SU-DHL-6 (cell line): ENCODE measurements at regions not wholly inside any gene's neighbourhood (a gene's known extent, or its start where the extent isn't known, plus 50 kb on each side); places are given as distances from the start of the nearest gene placed in this dataset.

Experiments used
- H2AFZ ChIP-seq: fragments of 200-600 bp; sonication (generic); 2 replicates; pipeline ENCODE4 v1.6.1; 2014; ENCODE audit warnings: low read depth, mild to moderate bottlenecking, moderate library complexity, mixed read lengths, antibody characterized with exemption, low read length; ENCODE audit not compliant: severe bottlenecking
- H3F3A ChIP-seq: fragments of 200-600 bp; shearing (Covaris generic); 2 replicates; pipeline ENCODE4 v1.6.0; 2016; ENCODE audit warnings: antibody characterized with exemption, mild to moderate bottlenecking; ENCODE audit not compliant: insufficient read depth
- H3K27ac ChIP-seq: fragments of 200-600 bp; sonication (generic); 2 replicates; pipeline ENCODE4 v1.5.1; 2016; ENCODE audit warnings: low read depth, mild to moderate bottlenecking, low read length, moderate library complexity, mixed read lengths
- H3K27me3 ChIP-seq: fragments of 200-600 bp; sonication (generic), shearing (Covaris generic); 2 replicates; pipeline ENCODE4 v1.6.0; 2014; ENCODE audit warnings: mild to moderate bottlenecking, low read length
- H3K36me3 ChIP-seq: fragments of 200-600 bp; sonication (generic); 2 replicates; pipeline ENCODE4 v1.6.1; 2014; ENCODE audit warnings: mild to moderate bottlenecking, low read length, mixed read lengths
- H3K4me2 ChIP-seq: fragments of 300-600, 200-600 bp; shearing (Covaris generic), sonication (generic); 2 replicates; pipeline ENCODE4 v1.6.0; 2014; ENCODE audit warnings: low read length, low read depth, mild to moderate bottlenecking; ENCODE audit not compliant: poor library complexity, severe bottlenecking
- H3K4me3 ChIP-seq: fragments of 200-600 bp; sonication (generic); 2 replicates; pipeline ENCODE4 v1.5.1; 2014; ENCODE audit warnings: antibody characterized with exemption, low read length, mild to moderate bottlenecking, mixed read lengths; ENCODE audit not compliant: insufficient read depth, poor library complexity, severe bottlenecking
- H3K79me2 ChIP-seq: fragments of 200-600 bp; sonication (generic); 2 replicates; pipeline ENCODE4 v1.6.1; 2014; ENCODE audit warnings: mild to moderate bottlenecking, low read length, moderate library complexity; ENCODE audit not compliant: insufficient read depth
- H3K9ac ChIP-seq: fragments of 200-600 bp; sonication (generic); 2 replicates; pipeline ENCODE4 v1.7.0; 2014; ENCODE audit warnings: mild to moderate bottlenecking, low read length
- H3K9me2 ChIP-seq: fragments of 200-600 bp; sonication (generic); replicated peaks from 2 replicates; pipeline ENCODE4 v1.6.1; 2014; ENCODE audit warnings: low read length; ENCODE audit not compliant: insufficient read depth
- H3K9me3 ChIP-seq: fragments of 200-600 bp; sonication (generic); 2 replicates; pipeline ENCODE4 v1.6.1; 2014; ENCODE audit warnings: low read length, mixed read lengths; ENCODE audit not compliant: insufficient read depth
- H4K20me1 ChIP-seq: fragments of 200-600 bp; sonication (generic); 2 replicates; pipeline ENCODE4 v1.6.1; 2014; ENCODE audit warnings: low read depth, mild to moderate bottlenecking, antibody characterized with exemption, low read length, moderate library complexity, mixed read lengths
- EZH2phosphoT487 ChIP-seq: fragments of 200-600 bp; sonication (generic), shearing (Covaris generic); conservative IDR thresholded peaks from 2 replicates; pipeline ENCODE4 v1.6.1; 2018; ENCODE audit warnings: mild to moderate bottlenecking, antibody characterized with exemption, low read length, moderate library complexity, mixed read lengths
- TF ChIP-seq, protein P1 (sequence below): fragments of 200-600 bp; sonication (generic); IDR thresholded peaks from one replicate; pipeline ENCODE4 v1.5.1; 2017; ENCODE audit warnings: antibody characterized with exemption, mild to moderate bottlenecking, low read length, moderate library complexity; ENCODE audit not compliant: insufficient read depth, poor library complexity, severe bottlenecking

DNA sequence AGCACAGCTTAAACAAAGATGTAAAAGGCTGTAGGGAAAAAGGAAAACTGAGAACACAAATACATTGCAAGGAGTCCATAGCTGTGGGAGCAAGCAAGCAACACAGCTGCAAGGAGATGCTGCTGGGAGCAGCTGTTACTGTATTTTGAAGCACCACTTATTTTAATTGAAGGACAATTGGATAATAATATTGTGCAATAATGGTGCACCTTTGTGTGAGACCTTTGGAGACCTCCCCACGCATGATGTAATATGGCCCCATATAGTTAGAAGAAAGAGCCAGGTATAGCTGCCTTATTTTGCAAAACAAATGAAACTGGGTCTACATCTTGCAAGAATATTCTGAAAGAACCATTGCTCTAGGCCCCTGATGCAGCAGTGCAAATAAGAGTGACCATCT is 191.1 kb upstream of the KIRREL3 start:
- H3K4me3 ChIP-seq = no peak overlapping the region
- TF ChIP-seq, protein P1, sequence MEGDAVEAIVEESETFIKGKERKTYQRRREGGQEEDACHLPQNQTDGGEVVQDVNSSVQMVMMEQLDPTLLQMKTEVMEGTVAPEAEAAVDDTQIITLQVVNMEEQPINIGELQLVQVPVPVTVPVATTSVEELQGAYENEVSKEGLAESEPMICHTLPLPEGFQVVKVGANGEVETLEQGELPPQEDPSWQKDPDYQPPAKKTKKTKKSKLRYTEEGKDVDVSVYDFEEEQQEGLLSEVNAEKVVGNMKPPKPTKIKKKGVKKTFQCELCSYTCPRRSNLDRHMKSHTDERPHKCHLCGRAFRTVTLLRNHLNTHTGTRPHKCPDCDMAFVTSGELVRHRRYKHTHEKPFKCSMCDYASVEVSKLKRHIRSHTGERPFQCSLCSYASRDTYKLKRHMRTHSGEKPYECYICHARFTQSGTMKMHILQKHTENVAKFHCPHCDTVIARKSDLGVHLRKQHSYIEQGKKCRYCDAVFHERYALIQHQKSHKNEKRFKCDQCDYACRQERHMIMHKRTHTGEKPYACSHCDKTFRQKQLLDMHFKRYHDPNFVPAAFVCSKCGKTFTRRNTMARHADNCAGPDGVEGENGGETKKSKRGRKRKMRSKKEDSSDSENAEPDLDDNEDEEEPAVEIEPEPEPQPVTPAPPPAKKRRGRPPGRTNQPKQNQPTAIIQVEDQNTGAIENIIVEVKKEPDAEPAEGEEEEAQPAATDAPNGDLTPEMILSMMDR = no peak
- TF ChIP-seq EZH2phosphoT487 = no peak
- H3K36me3 ChIP-seq = no peaks in the 10 kb centered on the region
- H4K20me1 ChIP-seq = no peaks in the 10 kb centered on the region
- H3K9me2 ChIP-seq = no peaks in the 10 kb centered on the region
- H3K9me3 ChIP-seq = no peaks in the 10 kb centered on the region
- H3K27ac ChIP-seq = no peak overlapping the region
- H2AFZ ChIP-seq = no peak overlapping the region
- no peaks in the 10 kb centered on the region for H3F3A ChIP-seq
- H3K27me3 ChIP-seq = no peaks in the 10 kb centered on the region
- no peak overlapping the region for H3K9ac ChIP-seq
- H3K79me2 ChIP-seq = no peaks in the 10 kb centered on the region
- no peak overlapping the region for H3K4me2 ChIP-seq

DNA sequence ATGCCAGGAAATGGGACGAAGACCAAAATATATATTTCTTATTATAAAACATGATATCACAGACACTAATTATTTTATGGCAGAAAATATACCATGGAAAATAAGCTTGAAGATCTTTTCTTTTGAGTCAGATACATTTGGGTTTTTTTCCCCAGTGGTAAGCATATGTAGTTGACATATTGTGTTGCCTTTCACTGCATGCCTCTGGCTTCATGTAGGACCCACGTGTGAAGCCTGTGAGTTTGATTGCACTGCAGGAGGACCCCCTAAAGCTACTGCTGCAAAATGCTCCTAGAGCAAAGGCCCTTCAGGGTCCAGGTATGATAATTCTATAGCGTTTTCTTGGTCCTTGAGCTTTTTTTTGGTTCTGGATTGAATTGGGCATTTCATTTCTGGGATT is 190.7 kb upstream of the KIRREL3 start:
- no peaks in the 10 kb centered on the region for H3K27me3 ChIP-seq
- H3K27ac ChIP-seq = no peak overlapping the region
- no peaks in the 10 kb centered on the region for H3K9me3 ChIP-seq
- TF ChIP-seq, protein P1 = no peak
- TF ChIP-seq EZH2phosphoT487 = no peak
- H3K9ac ChIP-seq = no peak overlapping the region
- no peaks in the 10 kb centered on the region for H3K9me2 ChIP-seq
- H3K36me3 ChIP-seq = no peaks in the 10 kb centered on the region
- H3F3A ChIP-seq = no peaks in the 10 kb centered on the region
- H3K4me2 ChIP-seq = no peak overlapping the region
- no peak overlapping the region for H3K4me3 ChIP-seq
- no peaks in the 10 kb centered on the region for H3K79me2 ChIP-seq
- H4K20me1 ChIP-seq = no peaks in the 10 kb centered on the region
- no peak overlapping the region for H2AFZ ChIP-seq

DNA sequence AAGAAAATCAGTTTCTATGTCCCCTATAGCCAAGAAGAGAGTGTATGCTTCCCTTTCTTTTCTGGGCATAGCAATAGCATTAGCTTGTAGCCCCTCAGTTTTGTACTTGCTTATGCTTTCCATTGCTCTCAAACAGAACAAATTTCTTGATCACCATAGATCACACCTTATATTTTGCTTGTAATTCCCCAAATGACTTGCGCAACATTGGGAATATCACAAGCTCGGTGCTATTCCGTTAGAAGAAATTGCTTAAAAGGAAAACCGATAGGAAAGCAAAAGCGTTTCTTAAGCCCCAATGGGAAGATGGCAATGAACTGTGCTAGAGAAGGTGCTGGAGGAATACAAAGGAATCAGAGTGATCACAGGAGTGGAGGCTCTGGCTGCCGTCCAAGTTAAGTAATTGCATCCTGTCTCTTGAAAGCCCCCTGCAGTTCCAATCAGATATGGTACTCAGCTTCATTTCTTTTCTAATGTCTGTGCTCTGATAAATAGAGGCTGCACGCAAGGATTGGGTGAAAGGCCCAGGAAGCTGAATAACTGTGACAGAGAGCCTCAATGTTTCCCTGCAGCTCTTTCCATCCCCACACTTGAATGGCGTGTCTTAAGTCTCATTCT is 182.1 kb upstream of the KIRREL3 start:
- Histone ChIP-seq H3K4me3 (no peak overlapping the region), H3K9me2 (no peaks in the 10 kb centered on the region), H3K9me3 (no peaks in the 10 kb centered on the region), H3F3A (no peaks in the 10 kb centered on the region), H3K79me2 (no peaks in the 10 kb centered on the region), H3K9ac (no peak overlapping the region), H3K4me2 (no peak overlapping the region), H2AFZ (no peak overlapping the region), H4K20me1 (no peaks in the 10 kb centered on the region), H3K27ac (no peak overlapping the region), H3K27me3 (no peaks in the 10 kb centered on the region), H3K36me3 (no peaks in the 10 kb centered on the region)
- TF ChIP-seq, protein P1 = no peak
- TF ChIP-seq EZH2phosphoT487 = no peak

DNA sequence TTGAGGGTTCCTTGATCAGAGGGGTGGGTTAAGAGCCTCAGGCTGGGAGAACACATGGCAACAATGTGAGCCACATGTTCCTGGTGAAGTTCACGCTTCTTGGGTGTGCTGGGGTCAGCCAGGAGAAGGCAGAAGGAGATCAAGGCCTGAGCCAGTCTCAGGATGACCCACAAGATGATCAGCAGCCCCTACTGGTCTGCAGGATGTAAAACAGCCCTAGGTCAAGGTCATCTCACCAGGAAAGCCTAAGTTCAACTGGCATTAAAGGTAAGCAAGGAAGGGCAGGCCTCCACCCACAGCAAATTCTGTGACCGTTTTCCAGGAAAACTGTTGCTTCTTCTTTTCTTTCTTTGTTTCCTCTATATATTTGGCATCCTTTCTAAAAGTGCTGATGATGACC is 156.7 kb upstream of the KIRREL3 start:
- Histone ChIP-seq H3F3A (no peaks in the 10 kb centered on the region), H3K27me3 (no peaks in the 10 kb centered on the region), H3K4me3 (no peak overlapping the region), H3K79me2 (no peaks in the 10 kb centered on the region), H3K9me3 (no peaks in the 10 kb centered on the region), H3K27ac (no peak overlapping the region), H3K36me3 (no peaks in the 10 kb centered on the region), H3K9ac (no peak overlapping the region), H3K9me2 (no peaks in the 10 kb centered on the region), H3K4me2 (no peak overlapping the region), H2AFZ (no peak overlapping the region), H4K20me1 (no peaks in the 10 kb centered on the region)
- TF ChIP-seq EZH2phosphoT487 = no peak
- TF ChIP-seq, protein P1 = no peak
